Ureter (tissue), 1 donor: ENCODE measurements at regions not wholly inside any gene's neighbourhood (a gene's known extent, or its start where the extent isn't known, plus 50 kb on each side); places are given as distances from the start of the nearest gene placed in this dataset.
"Not testable (repeated sequence)": the region's sequence is repeated elsewhere in the genome, so short reads cannot be mapped to it uniquely, and the experiment has no call there.

Experiments used
- DNase-seq: peaks from one replicate; pipeline ENCODE4 v3.0.0-alpha.2; 2020; ENCODE audit warnings: low spot score
- donor health status: DM: yes; HTN: yes; CAD: no.

- DNase-seq, result no peak
These were observed 584.9 kb upstream of the EYS start for GRCh38 chr6:66291905-66292304.

DNA sequence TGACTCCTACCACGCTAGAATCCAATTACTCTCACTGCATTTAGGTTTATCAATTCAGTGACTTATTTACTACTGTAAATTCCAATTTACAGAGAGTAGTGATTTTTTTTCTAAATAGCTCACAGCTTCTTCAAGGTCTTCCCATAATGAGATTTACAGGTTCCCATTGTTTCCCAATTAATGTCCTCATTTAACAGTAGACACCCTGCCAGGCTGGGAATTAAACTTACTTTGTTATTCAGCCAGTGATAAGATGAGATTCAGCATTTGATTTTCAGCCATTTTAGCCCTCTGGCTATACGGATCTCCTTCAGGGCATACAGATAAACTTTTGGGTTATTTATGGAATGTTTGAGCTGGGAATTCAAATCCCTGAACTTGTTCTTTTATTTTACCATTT lies 582.9 kb upstream of the EYS start:
- DNase-seq, result no peak

GRCh38 chr6:66278115-66278514 lies 571.1 kb upstream of the EYS start:
- no peak for DNase-seq

- no peak for DNase-seq
These were observed 570.4 kb upstream of the EYS start for GRCh38 chr6:66277400-66277799.

- no peak for DNase-seq
These were observed 558.7 kb upstream of the EYS start for GRCh38 chr6:66265737-66266136.

DNA sequence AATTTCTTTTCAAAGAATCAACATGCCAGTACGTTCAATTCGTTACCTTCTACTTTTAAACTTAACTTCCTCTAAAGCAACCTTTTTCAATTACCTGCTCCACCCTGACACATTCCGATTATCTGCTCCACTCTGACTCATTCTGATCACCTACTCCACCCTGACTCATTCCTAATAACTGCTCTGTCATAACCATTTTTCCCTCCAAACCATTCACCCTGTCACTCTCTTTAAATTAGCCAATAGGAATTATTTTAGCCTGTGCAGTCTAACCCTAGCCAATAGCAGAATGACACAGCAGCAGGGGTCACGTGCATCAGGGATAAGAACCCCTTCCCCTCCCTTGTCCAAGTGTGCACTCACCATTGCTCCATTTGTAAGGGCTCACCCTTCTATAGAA lies 557.4 kb upstream of the EYS start:
- no peak for DNase-seq

GRCh38 chr6:66258731-66259487 lies 551.9 kb upstream of the EYS start:
- DNase-seq, result not testable (repeated sequence)

DNA sequence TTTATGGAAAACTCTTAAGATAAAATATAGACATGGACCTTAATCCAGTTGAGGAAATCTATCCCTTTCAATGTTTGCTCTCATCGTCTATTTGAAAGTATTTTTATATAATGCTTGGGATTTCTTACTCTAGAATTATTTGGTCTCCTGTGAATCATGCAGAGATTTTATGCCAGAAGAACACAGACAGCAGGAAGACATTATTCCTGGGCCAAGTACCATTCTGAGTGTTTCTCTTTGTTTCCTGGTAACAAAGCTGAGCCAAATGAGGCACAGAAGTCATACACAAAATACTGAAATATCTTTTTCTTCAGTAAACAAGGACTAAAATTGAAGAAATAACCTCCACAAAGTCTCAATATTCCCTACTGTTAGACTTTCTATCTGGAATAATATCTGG lies 538.2 kb upstream of the EYS start:
- no peak for DNase-seq

GRCh38 chr6:66238851-66239250 lies 531.8 kb upstream of the EYS start:
- DNase-seq, result no peak

DNA sequence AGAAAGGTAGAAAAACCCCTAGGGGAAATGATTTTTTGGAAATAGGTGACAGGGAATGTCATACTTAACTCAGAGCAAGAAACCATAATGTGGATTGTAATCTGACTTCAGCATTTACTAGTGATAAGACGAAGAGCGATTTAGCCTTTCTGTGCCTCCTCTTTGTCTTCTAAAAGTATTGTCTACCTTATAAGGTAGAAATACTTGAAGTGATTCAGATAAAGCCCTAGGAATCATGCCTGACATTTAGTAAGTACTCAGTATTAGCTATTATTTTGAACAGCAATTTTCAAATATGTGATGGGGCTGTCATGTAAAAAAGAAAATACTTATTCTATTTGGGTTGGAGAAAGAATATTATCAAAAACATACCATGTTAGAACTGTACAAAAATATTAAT lies 525.9 kb upstream of the EYS start:
- no peak for DNase-seq

DNA sequence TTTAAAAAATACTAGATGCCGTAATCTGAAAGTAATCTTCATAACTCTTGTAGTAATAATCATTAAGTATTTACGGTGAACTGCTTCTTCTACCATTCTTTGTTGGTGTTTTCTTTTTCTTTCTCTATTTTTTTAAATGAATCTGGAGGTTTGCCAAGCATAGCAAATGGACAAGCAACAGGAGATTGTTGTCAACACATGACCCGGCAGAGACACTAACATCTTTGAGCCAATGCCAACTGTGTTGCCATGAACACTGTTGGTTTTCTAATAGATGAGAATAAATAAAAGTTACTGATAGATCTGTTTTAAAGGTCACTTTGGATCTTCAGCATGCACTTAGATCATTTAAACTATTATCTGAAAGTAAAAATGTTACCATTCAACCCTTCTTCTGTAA lies 523.6 kb upstream of the EYS start:
- DNase-seq, result no peak

- DNase-seq, result no peak
These were observed 519.1 kb upstream of the EYS start for GRCh38 chr6:66226109-66226508.

DNA sequence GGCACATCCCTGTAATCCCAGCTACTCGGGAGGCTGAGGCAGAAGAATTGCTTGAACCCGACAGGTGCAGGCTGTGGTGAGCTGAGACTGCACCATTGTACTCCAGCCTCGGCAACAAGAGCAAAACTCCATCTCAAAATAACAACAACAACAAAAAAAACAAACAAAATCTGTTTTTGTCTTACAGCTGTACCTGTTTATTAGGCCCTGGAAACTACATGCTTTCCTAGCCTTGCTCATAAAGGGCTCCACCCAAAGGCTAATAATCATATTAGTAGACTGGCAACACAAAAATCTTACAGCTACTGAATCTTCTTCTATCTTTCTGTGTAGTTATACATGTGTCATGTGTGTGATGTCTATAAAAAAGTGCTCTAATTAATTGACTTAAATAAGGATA lies 503.9 kb upstream of the EYS start:
- no peak for DNase-seq

DNA sequence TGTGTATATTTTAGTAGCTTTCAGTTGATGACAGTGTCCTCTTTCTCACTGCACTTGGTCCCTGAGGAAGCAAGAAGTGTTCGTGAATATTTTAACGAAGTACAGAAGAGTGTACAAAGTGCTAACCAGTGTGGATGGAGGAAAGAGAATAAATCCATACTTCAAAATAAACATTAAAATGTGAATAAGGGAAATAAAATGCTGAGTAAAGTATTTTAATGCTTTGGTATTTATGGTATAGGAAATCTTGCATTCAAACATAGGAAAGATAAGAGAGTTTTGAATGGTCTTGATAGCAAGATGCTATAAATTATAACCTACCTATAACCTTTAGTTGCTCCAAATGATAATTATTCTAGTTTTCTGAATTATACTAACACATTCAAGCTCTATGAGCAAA lies 493.4 kb upstream of the EYS start:
- no peak for DNase-seq

DNA sequence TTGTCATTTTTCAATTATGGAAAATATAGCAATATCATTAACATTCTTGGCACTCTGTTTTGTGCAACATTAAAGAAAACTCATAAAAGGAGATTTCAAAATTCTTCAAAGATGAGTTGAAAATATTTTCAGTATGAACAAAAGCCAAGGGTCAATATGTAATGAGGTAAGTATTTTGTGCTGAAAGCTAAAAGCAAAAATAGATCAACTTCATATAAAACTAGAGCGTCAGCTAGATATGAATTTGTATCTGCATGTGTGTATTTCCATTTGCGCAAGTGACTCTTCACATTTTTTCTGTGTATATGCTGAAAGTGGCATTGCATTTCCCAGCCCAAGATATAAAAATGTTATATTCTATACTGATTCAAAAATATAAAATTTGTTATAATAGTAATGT lies 492.1 kb upstream of the EYS start:
- DNase-seq, result no peak

GRCh38 chr6:66198062-66198624 lies 491.1 kb upstream of the EYS start:
- DNase-seq, result no peak

- no peak for DNase-seq
These were observed 483.8 kb upstream of the EYS start for GRCh38 chr6:66190858-66191257.

GRCh38 chr6:66189915-66190314 lies 482.9 kb upstream of the EYS start:
- DNase-seq, result no peak

DNA sequence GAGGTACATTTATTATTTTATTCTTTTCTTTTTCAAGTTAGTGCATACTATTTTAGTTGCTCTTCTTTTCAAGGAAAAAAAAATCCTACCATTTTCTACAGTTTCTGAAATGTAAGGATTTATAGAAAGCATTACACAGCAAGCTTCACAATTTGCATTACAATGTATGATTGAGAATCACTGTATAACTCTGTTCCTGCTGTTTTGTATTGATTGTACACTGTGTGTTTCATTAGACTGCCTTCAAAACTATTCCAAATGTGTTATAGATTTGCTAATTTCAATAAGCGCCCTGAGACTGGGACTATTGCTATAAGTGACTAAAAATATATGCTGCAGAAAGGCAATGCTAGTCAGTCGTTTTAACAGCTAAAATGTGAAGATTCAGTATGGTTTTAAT lies 479.7 kb upstream of the EYS start:
- no peak for DNase-seq

GRCh38 chr6:66184091-66184490 lies 477.1 kb upstream of the EYS start:
- DNase-seq, result no peak

- no peak for DNase-seq
These were observed 472.3 kb upstream of the EYS start for GRCh38 chr6:66179361-66179760.

GRCh38 chr6:66173587-66173986 lies 466.6 kb upstream of the EYS start:
- DNase-seq, result no peak

- DNase-seq, result not testable (repeated sequence)
These were observed 459.7 kb upstream of the EYS start for GRCh38 chr6:66166713-66167112.

GRCh38 chr6:66161546-66162108 lies 454.6 kb upstream of the EYS start:
- DNase-seq, result no peak
